ENCODE measurements at regions not wholly inside any gene's neighbourhood (a gene's known extent, or its start where the extent isn't known, plus 50 kb on each side); places are given as distances from the start of the nearest gene placed in this dataset.
"Not testable (repeated sequence)": the region's sequence is repeated elsewhere in the genome, so short reads cannot be mapped to it uniquely, and the experiment has no call there.

DNA sequence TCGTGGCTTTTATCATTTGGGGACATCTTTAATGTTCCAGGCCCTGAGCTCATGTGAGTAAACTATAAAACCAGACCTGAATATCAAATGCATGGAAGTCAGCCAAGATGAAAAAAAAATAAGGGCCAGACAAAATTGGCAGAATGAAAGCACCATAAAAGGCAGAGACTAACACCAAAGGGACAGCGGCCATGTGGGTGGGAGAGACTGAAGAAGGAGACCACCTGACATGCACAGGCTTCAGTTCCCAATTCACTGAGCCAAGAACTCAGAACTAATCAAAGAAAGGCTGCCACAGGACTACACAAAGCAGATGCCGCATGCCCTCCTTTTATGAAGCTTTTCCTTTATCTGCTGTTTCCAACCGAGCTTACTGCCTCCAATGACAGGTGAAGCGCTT, 267.1 kb downstream of the RAD51AP2 start:
- DNase-seq = no peak

- no peak for DNase-seq
Measured at GRCh38 chr2:17249249-17249648, 269.0 kb downstream of the RAD51AP2 start.

- DNase-seq = no peak
Measured at GRCh38 chr2:17245906-17246305, 272.3 kb downstream of the RAD51AP2 start.

GRCh38 chr2:17242813-17243485, 275.3 kb downstream of the RAD51AP2 start:
- DNase-seq = no peak

DNA sequence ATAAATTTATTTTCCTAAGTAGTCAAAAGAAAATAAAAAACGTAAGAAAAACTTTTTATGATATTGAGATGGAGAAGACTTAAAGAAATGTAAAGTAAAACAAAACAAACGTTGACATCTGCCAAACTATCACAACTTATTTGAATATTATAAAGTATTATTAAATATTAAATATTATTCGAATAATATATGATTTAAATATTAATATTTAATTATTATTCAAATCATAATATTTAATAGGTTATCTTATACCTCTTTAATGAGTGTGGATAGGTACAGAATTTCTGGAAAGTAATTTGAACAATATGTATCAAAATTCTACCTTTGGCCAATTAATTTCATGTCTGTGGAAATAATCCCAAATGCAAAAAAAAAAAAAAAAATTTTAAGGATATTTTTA, 278.7 kb downstream of the RAD51AP2 start:
- no peak for DNase-seq

- DNase-seq = no peak
Measured at GRCh38 chr2:17235167-17235566, 283.1 kb downstream of the RAD51AP2 start.

GRCh38 chr2:17232776-17233556, 285.3 kb downstream of the RAD51AP2 start:
- DNase-seq = no peak

DNA sequence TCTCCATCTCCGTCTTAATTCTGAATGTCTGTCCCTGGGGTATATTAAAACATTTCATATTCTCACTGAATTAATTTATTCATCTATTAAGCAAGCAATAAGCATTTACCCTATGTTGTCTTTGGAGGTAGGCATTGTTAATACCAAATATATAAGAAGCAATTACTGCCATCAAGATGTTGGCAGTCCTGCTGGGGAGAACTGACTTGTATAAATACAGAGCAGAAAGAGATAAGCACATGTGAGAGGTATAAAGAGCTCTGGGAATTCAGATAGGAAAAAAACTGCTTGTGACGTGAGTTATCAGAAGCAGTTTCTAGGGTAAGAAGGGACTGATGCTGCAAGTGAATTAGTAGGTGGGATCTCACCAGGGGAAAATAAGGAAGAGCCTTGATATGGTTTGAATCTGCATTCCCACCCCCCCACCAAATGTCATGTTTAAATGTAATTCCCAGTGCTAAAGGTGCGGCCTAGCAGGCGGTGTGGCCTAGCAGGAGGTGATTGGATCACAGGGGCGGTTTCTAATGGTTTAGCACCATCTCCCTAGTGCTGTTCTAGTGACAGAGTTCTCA, 286.8 kb downstream of the RAD51AP2 start:
- DNase-seq = no peak

DNA sequence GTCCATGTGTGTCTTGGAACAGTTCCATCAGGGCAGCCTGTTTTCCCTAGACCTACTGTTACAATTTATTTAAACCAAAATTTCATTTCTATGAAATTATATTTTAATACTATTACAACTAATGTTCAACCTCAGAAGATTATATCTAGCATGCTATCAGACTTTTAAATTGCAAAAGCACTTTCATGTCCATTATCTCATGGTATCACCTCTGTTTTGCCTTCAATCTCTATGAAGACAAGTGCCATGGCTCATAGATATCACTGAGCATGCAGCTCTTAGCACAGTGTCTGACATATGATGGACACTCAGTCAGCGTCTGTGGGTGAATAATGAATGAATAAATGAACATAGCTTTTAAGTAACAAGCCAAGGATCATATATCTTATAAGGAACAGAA, 288.8 kb downstream of the RAD51AP2 start:
- DNase-seq = no peak

GRCh38 chr2:17228461-17228860, 289.8 kb downstream of the RAD51AP2 start:
- no peak for DNase-seq

- no peak for DNase-seq
Measured at GRCh38 chr2:17227856-17228255, 290.4 kb downstream of the RAD51AP2 start.

DNA sequence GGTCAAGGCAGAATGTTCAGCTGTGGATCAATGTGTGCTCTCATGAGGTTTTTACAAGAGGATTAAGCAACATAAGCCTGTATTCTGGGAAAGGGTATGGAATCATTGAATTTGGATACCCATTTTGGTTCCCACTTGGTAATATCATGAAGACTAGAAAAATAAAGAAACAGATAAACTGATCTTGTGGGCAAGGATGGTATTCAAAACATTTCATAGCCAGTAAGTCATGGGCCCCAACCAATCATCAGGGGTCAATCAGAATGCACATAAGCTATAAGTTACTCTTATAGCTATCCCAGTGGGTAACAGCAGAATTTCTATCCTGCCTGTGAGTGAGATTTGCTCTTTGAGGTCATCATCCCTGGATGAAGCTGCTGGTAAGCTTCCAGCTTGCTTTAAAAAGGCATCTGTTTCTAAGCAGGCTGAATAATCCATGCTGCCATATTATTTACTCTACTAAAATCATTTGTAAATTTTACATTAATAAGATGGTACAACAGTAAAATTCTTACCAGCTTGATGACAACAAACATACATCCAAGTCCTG, 291.2 kb downstream of the RAD51AP2 start:
- DNase-seq = no peak

DNA sequence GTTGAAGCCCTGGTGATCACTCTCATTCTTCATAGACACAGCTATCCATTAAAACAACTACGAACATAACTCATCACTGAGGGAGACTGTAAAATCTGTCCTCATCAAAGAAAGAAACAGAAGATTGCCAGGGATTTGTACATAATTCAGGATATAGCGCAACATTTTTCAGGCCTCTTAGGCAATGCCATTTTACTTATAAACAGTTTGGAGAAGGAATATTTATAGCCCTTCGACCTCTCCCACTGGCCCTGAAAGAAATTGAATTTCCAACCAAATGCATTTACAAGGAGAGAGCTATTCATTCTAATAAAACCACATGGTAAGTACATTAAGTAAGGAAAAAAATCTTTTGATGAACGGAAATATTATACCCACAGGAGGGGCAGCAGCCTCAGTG, 295.0 kb downstream of the RAD51AP2 start:
- DNase-seq = no peak

GRCh38 chr2:17208511-17208910, 309.7 kb downstream of the RAD51AP2 start:
- DNase-seq = no peak

DNA sequence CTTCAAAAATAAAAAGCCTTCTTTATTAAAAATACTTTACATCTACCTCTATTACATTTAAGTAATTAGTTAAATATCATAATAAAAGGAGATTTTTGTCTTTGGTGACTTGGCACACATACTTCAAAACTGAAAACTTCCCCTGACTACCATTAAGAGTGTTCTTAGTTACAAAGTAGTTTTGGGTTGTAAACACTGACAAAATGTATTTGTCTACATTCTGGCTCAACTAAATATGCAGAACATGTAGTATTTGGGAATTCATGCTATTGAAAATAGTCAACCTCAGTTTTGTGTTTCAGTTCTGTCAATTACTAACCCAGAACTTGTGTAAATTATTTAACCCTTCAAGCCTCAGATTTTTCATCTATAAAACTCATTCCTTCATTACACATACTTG, 311.5 kb downstream of the RAD51AP2 start:
- DNase-seq = no peak

DNA sequence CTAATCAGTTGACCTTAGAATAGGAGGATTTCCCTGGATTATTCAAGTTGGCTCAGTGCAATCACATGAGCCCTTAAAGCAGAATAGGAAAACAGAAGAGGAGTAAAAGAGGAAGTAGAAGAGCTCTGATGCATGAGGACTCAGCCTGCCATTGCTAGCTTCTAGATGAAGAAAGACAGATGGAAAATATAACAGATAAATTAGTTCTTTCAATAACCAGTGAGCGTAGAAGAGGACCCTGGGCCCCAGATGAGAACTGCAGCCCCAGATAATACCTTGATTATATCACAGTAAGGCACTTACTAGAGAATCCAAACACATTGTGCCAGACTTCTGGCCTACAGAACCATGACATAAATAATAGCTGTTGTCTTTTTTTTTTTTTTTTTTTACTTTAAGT, 314.0 kb downstream of the RAD51AP2 start:
- DNase-seq = not testable (repeated sequence)

DNA sequence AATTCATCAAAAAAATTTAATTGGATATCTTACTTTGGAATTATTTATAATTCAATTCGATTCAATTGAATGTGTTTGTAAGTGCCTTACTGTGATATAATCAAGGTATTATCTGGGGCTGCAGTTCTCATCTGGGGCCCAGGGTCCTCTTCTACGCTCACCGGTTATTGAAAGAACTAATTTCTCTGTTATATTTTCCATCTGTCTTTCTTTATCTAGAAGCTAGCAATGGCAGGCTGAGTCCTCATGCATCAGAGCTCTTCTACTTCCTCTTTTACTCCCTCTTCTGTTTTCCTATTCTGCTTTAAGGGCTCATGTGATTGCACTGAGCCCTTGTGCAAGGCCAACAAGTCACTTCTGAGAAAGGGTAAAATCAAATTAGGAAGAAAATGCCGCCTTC, 315.6 kb downstream of the RAD51AP2 start:
- DNase-seq = not testable (repeated sequence)

GRCh38 chr2:17199741-17200140, 318.5 kb downstream of the RAD51AP2 start:
- DNase-seq = no peak

DNA sequence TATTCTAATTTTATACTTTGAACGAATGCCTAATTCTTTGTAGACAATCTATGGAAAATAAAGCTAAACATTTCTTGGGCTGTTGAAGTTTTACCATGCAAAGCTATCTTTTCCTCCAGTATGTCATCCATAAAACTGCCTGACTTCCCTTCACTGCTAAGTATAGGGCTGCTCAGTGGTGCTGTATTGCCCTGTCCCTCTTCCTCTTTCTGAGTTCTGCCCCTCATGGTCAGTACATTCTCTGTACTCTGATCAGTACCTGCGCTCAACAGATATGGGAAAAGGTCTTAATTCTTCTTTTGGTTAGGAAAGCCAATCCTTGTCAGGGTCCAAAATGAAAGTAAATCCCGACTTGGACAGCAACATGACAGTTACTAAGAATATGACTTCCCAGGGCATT, 321.9 kb downstream of the RAD51AP2 start:
- no peak for DNase-seq

DNA sequence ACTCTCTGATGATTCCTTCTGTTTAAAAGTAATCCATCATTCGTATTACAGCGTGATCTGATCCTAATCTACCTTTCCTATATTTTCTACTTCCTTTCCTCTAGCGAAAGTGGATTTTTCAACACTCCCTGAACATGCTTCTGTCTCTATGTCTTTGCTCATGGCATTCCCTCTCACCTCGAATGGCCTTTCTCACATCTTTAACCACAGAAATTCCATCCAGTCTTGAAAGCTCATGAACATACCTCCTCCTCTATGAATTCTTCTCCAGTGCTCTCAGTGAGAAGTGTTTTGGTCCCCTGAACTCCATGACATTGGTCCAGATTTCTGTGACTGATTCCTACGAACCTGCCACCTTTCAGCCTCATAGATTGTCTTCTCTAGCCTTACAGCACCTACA, 323.2 kb downstream of the RAD51AP2 start:
- DNase-seq = no peak

DNA sequence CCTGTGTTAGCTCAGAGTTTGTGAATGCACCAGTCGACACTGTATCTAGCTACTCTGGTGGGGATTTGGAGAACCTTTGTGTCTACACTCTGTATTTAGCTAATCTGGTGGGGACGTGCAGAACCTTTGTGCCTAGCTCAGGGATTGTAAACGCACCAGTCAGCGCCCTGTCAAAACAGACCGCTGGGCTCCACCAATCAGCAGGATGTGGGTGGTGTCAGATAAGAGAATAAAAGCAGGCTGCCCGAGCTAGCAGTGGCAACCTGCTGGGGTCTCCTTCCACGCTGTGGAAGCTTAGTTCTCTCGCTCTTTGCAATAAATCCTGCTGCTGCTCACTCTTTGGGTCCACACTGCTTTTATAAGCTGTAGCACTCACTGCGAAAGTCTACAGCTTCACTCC, 324.2 kb downstream of the RAD51AP2 start:
- no peak for DNase-seq

DNA sequence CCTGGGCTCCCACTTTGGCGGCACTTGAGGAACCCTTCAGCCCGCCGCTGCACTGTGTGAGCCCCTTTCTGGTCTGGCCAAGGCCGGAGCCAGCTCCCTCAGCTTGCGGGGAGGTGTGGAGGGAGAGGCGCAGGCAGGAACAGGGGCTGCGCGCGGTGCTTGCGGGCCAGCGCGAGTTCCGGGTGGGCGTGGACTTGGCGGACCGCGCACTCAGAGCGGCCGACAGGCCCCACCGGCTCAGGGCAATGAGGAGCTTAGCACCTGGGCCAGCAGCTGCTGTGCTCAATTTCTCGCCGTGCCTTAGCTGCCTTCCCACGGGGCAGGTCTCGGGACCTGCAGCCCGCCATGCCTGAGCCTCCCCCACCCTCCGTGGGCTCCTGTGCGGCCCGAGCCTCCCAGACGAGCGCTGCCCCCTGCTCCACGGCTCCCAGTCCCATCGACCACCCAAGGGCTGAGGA, 324.8 kb downstream of the RAD51AP2 start:
- DNase-seq = not testable (repeated sequence)

- DNase-seq = no peak
Measured at GRCh38 chr2:17191223-17191622, 327.0 kb downstream of the RAD51AP2 start.

DNA sequence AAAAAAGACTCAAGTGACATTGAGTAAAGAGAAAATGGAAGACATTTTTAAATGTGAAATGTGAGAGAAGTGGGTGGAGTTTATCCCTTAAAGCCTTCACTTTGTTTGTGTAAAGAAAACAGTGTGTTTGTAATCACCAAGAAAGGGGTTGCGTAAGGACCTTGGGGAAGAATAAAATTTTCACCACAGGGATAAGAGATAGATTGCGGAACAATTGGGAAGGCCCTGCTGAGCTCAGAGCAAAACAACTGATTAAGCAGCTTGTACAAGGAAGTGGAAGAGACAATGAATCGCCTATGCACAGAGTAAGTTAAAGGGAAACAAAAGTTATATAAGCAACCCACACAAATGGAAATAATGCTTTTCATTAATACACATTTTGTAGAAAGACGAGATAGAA, 327.7 kb downstream of the RAD51AP2 start:
- no peak for DNase-seq
